ENCODE measurements at regions not wholly inside any gene's neighbourhood (a gene's known extent, or its start where the extent isn't known, plus 50 kb on each side); places are given as distances from the start of the nearest gene placed in this dataset.

DNA sequence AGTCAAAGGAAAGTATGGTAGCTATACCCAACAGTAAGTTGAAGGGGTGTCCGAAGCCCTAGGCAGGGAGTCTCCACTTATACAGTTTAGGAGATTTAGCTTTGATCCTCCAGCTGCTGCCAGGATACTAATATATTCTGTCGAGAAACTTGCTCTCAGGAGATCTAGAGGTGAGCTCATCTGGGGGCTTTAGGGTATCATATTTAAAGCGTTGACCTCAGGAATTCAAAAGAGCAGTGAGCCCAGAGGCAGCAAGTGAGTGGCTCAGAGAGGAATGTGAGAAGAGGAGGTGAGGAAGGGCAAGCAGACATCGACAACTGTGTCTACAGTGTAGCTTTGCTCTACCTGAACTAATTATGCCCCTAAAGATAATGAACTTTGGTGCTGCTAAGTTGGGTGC lies 245.1 kb upstream of the LRTM1 start:
- no peak for DNase-seq

DNA sequence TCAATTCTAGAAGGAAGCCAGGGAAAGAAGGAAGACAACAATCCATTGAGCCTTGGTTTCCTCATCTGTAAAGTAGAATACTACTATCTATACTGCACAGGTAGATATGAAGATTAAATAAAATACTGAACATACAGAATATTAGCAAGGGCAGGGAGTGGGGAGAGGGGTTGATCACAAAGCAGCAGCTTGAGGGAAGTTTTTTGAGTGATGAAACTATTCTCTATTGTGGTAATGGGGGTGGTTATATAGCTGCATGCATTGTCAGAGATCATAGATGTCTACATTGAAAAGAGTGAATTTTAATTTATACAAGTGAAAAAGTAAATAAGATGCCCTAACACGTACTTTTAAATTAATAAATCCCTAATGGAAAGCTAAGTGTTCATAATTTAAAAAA lies 242.6 kb upstream of the LRTM1 start:
- DNase-seq = no peak

DNA sequence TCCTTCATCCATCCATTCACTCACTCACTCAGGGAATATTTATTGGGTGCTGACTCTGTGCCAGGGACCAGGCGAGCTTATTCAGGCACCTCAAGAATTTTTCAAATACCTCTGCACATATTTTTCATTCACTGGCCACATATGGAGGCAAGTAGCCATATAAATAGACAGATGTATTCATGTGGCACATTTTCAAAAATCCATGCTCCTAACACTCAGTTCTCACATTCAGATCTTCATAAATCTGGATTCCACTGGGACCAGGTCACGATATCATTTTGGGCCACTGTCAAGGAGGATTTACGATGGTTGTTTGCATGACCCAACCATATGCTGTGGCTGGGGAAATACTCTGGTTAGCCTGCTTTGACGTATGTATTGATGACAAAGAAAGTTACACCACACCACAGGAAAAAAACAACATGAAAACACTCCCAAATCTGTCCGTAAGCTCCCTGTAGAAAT lies 241.8 kb upstream of the LRTM1 start:
- DNase-seq = no peak

DNA sequence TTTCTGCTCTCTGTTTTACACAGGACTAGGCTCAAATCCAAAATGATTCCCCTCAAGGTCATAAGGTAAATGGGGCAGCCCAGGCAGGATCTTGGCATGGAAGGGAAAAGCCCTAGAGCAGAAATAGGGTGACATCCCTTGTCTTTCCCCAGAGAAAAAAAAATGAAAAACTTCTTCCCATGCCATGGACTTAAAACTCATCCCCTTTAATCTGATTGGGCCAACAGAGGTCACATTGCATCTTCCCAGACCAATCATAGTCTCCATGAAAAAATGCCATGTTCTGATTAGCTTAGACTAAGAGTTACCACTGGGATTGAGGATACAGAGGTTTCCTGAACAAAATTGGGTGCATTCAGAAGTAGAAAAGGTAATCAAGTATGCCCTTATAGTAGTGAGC lies 241.3 kb upstream of the LRTM1 start:
- no peak for DNase-seq

DNA sequence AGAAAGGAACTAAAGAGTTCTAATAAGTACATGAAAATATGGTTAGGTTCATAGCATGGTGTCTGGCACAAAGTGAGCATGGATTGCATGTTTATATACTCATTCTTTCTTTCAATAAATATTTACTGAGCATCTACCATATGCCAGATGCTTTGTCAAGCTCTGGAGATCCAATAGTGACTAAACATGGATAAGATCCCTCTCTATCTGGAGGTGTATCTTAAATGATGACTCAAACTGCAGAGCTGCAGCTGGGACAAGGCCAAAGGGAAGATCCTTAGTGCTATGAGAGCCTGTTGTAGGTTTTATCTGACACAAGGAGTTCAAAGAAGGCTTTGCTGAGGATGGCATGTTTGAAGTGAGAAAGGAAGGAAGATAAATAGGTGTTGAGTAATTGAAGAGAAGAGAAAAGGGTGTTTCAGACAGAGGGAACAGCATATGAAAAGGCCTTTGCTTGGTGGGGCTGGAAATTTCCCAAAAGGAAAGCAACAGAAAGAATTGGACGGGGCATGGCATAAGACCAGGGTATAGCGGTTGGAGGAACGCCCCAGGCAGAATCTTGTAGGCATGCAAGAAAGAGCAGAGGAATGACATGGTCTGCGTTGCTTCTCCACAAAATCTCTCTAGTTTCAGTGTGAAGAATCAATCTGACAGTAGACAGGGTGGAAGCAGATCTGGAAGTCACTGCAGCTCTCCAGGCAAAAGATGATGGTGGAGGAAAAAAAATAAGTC lies 239.9 kb upstream of the LRTM1 start:
- no peak for DNase-seq

DNA sequence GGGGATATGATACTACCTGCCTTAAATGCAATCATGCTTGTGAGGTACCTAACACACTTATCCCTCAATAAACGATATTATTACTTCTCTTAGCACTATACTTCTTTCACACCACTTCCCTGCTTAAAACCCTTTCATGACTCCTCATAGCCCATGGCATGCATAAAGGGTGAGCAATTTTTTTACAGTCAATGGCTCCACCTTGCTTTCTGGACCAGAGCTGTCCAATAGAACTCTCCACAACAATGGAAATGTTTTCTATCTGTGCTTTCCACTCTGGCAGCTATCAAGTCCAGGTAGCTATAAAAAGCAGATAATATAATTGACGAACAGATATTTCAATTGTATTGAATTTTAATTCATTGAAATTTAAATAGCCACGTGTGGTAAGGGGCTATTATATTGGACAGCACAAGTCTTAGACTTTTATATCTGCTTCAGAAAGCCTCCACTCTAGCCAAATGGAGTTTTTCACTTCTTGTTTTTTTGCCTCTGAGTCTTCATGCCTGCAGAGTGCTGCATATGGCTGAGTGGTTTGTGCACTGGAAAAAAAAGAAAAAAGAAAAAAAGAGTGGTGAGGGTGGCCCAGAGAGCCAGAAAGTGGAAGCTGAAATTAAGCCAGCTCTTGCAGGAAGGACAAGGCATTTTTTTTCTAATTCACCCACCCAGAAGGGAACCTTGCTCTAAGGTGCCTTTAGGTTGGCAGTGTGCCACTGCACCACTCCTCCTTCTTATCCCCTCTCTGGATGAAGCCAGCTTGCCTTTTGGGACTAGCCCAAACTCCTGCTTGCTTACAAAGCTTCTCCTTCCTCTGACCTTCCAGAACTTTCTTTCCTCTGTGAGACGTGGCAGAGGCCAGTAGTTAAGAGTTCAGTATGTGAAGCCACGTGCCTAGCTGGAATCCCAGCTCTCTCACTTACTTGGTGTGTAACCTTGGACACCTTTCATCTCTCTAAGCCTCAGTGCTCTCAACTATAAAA lies 239.0 kb upstream of the LRTM1 start:
- no peak for DNase-seq

DNA sequence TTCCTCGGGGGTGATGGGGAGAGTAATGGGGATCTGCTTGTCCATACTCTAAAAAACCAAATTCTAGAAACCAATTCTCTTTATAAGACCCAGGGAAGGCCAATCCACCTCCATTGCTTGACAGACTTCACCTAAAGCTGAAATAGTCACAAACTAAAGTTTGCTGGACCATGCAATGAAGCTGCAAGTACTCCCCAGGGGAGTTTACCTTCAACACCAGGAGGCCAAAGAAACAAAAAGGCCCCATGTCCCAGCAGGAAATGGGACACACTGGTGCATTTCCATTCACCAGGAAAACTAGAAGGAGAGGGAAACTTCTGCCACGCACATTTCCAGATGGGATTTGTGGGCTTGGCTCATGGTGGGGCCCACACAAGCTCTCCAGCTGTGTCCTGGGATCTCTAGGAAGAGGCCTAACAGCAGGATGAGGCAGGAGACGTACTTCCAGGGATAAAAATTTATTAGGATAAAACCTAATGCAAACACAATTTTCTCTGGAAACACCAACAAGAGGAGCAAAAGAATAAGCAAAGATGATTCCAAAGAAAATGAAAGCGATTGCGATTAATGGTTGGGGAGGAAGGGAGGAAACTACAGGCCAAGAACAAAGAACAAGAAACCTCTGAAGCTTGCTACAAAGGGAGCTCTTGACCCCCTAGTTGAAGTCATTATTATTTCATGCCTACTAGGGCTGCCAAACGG lies 238.0 kb upstream of the LRTM1 start:
- no peak for DNase-seq

DNA sequence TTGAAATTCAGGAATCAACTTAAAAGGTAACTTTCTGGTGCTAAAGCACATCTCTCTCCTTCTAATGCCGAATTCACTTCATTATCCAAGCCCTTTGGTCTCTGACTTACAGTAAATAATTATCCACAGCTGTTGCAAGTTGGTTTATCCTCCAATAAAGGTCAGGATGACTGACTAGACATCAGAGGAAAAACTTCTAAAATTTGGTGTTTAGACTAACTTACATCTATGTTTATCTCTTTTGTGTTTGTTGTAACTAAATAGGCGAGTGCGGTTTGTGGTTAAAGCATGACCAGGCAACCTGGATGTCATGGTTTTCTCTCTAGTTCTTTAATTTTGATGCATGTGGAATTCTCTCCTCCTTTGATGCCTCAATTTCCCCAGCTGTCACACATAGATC lies 237.4 kb upstream of the LRTM1 start:
- no peak for DNase-seq

DNA sequence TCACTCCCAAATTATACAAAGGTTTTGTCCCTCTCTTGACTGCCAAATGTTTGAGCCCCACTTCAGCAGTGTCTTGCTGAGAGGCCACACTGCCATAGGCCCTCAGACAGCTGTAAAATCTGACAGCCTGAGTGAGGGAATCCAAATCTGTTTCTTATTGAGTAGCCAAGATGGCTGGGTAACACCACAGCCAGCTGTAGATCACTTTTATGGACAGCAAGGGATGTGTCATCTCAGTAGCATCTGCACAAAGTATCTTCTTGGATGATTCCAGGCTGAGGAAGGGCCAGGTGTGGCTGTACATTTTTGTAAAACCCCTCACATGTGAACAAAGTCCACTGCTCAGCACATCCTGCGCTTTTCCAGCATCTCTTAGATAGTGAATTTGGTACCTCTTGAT lies 237.0 kb upstream of the LRTM1 start:
- DNase-seq = no peak

DNA sequence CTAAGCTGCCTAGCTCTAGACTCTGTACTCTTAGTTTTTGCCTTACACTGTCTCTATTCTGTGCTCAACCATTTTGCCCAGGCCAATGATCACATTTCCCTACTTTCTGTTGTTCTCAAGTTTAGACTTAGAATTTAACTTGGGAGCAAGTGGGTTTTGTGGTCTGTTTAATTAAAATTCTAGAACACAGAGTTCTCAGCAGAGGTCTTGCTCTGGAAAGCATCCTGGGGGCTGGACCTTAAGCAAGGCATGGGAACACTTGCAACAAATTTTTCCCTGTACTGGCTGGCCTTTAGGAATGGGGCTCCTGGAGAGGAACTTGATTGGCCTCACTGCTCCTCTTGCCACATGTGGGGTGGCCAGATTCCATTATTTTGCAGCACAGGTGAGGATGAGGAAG lies 236.3 kb upstream of the LRTM1 start:
- DNase-seq = no peak

DNA sequence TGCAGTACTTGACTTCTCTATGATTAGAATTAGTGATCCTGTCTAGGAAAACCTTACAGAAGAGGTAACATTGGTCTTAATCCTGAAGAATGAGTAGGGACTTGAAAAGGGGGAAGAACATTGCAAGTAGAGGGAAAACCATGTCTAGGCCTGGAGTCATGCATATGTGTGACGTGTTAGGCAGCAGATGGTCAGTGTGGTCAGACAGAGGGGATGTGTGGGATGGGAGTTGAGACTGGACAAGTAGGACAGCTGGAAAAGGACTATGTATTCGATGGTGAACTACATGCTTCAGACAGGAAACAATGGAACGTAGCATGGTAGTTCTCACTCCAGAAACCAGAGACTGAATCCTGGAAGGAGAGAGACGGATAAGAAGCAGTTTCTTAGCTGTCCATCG lies 235.6 kb upstream of the LRTM1 start:
- no peak for DNase-seq

DNA sequence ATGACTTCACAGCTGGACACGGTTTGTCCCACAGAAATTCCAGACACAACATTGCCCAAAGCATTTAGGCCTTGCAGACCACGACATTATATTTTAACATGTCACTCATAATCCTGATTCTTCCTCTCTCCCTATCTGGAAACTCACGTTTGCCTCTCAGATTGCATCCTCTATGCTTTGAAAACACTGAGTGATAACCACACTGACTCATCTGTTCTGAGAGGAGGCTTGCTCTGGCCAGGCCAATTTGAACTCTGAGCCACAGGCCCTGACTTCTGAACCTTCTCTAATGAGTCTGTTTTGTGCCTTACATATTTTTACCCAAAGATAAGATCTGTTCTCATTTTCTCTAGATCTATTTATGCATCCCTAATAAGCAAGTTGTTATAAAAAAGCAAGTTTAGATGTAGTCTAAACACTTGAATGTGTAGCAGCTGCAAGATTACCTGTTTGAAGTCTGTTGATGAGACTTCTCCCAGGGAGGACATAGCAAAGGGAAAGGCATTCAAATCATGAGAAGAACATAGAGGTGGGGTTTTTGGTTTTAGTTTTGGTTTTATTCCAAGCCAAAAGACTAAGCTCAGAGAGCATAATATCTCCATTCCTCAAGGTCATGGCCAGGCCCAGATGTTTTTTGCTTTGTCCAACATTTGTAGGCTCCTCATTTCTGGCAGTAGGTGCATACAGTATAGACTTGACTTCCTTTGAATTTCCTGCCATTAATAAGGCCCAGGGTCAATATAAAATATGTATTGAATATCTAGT lies 234.4 kb upstream of the LRTM1 start:
- no peak for DNase-seq

DNA sequence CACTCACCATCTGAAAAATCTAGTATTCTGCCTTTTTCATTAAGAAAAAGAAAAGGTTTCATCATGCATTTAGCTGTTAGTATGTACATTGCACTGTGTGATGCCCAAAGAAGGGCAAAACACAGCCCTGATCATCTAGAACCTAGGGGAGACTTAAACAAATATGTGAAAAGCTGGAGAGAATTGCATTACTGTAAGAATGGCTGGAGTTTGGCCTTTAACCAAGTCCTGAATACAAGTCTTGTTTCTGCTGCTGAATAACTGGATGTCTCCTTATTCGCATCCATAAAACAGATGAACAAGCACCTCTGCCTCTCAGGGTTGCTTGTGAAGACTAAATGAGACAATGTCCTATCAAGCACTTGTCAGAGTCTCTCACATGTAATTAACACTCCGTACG lies 233.4 kb upstream of the LRTM1 start:
- no peak for DNase-seq

DNA sequence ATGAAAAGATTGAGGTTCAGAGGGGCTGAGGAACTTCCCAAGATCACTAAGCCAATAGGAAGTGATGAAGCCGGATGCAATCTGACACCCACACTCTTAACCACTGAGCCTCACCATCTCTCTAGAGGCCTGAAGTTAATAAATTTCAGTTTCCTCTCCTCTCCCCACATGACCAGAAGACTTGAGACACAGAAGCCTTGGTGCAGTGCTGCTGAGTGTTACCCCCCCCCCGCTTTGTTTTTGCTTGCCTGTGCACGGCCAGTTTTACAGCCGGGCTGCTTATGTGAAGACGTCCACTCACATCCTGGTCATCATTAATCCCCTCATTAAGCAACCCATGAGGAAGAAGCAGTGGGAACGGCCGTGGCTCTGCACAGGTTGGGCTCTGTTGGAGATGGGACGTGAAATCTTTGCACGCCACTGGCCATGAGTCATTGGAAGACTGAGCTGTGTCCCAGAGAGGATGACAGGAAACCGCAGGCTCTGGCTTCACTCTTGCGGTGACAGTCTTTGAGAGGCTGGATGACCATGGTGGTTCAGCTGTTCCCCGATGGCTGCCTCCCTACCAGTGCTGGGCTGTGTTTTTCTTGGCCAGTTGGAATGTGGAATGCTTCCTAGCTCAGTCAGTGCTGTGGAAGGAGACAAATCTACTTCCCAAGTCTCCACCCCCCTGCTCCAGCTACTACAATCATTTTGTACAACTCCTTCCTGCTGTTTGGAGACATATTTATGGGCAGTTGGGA lies 232.6 kb upstream of the LRTM1 start:
- peak; percentile 76 for DNase-seq

DNA sequence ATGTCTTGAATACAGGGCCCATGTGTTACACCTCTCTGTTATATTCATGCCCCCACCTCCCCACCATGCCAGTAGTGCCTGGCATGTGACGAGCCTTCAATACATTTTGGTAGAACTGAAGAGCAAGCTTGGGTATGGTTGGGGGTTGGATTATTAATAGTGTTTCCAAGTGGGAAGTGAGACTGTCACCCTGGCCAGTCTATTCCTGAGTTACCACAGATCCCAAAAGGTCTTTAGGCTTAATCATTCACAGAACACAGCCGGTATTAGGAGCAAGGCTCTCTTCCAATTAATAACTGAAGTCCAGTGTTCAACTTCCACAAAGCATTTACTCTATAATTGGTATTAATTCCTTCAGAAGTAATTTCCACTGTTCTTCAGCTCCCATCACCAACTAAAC lies 231.9 kb upstream of the LRTM1 start:
- no peak for DNase-seq

DNA sequence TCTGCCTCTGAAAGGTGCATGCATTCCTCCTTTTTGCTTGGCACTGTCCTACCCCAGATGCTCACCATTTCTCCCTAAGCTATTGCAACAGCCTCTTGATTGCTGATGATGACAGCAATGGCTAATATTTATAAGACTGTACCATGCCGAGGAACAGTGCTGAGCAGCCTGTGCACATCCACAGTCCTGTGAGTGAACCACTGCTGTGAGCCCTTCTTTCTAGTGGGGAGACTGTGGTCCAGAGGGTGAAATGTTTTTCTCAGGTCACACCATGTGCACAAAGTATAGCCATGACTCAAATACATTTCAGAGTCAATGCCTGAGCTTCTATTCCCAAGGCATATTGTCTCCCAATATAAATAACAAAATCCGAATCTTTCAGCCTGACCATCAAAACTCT lies 231.2 kb upstream of the LRTM1 start:
- DNase-seq = no peak

DNA sequence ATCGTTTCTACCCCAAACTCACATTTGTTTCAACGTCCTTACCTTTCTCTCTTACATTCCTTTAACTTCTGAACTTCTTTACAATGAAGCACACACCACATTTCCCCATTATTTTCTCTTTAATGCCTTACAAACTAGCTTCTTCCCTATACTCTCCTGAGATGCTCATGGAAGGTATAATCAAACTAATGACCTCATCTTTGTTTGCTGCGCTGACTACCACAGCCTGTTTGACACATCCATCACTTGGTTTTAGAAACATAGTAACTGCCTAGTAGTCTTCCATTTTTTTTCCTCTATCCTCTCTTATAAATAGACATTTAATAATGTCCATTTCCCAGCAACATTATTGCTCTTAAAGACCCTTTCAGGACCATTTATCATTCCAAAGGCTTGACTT lies 230.5 kb upstream of the LRTM1 start:
- DNase-seq = no peak

DNA sequence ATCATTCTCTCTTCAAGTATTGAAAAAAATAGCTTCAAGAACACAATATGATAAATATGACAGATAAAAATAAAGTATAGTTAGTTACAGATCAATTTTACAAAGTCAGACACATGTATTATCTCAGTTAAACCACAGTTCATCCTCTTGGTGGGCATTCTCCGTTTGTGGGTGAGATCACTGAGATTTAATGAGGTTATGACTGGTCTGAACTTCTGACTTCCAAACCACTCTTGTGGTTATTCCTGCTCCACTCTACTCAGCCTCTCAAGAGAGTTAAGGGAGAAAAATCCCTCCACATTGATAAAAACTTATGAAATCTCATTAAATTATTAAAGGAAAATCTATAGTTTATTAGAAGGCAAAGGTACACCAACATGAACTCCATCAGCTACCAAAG lies 229.9 kb upstream of the LRTM1 start:
- DNase-seq = no peak

DNA sequence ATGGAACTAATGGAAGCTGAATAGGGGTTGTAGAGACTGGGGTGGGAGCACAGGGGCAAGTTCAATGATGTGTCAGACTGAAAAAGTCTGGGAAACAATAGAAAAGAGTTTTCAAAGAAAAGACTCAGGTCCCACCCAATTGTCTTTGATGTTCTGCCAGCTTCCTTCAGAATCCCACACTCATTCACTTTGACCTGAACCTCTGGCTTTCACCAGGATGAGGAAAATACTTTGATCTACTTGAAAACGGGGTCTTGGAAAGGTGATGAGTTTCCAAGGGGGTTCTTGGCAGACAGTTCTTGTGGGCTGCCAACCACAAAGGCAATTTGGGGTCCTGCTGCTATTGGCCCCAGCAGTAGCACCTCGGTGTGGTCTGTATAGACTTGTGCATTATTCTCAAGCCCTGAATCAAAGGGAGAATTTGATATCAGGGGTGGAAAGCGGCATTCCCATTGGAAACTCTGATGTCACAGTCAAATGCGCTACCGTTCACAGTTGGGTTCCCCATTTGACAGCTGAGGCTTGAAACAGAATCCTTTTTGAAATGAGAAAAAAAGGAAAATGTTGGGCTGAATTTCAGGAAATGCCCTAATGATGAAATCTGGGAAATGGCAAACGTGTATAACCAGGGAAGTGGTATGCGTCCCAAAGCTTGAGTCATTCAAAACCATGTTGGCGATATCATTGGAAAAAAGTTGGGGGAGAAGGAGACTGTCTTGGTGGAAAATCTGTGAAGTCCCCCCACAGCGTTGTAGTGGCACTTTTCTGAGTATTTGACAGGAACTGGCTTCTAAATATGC lies 229.2 kb upstream of the LRTM1 start:
- DNase-seq = no peak

DNA sequence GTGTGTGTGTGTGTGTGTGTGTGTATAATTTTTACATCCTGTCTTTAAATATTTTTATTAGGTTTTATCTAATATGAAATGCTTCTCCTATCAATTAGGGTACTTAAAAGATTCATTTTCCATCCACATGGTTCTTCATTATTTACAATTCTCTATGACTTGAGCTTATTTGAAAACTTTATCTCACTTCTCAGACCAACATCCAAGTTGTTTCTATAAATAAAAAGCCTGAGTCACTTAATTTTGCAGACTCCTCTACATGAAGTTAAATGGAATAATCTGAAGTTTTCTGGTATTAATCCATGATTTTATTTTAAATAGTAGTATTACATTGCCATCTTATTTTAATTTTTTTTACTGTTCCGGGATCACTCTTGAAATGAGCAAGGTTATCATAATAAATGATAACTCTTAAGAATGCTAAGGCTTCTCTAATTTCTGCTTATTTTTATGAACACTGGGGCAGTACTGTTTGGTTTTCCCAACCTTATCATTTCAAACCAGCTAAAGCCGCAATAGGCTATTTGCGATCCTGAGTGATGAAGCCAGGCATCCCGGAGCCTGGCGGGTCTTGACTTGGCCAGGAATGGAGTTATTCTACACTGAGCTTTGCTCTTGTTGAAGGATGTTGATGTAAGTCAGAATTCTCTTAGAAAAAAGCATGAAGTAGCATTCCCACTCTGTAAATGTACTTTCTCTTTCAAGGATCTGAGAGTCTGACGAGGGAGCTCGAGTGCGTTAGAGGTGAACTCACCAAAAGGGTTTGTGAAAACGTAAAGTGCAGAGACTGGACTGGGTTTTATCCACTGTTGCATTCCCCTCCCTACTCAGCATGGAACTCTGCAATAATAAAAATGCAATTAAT lies 220.2 kb upstream of the LRTM1 start:
- no peak for DNase-seq
